ENCODE measurements at regions not wholly inside any gene's neighbourhood (a gene's known extent, or its start where the extent isn't known, plus 50 kb on each side); places are given as distances from the start of the nearest gene placed in this dataset.
"Not testable (repeated sequence)": the region's sequence is repeated elsewhere in the genome, so short reads cannot be mapped to it uniquely, and the experiment has no call there.

- TF ChIP-seq, protein P1, sequence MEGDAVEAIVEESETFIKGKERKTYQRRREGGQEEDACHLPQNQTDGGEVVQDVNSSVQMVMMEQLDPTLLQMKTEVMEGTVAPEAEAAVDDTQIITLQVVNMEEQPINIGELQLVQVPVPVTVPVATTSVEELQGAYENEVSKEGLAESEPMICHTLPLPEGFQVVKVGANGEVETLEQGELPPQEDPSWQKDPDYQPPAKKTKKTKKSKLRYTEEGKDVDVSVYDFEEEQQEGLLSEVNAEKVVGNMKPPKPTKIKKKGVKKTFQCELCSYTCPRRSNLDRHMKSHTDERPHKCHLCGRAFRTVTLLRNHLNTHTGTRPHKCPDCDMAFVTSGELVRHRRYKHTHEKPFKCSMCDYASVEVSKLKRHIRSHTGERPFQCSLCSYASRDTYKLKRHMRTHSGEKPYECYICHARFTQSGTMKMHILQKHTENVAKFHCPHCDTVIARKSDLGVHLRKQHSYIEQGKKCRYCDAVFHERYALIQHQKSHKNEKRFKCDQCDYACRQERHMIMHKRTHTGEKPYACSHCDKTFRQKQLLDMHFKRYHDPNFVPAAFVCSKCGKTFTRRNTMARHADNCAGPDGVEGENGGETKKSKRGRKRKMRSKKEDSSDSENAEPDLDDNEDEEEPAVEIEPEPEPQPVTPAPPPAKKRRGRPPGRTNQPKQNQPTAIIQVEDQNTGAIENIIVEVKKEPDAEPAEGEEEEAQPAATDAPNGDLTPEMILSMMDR (IDR thresholded peaks at IDR 0.05; ENCODE audit: low read depth, low read length) = no peak
Observed at GRCh38 chr3:166877971-166878370, 502.1 kb downstream of the ZBBX start.

DNA sequence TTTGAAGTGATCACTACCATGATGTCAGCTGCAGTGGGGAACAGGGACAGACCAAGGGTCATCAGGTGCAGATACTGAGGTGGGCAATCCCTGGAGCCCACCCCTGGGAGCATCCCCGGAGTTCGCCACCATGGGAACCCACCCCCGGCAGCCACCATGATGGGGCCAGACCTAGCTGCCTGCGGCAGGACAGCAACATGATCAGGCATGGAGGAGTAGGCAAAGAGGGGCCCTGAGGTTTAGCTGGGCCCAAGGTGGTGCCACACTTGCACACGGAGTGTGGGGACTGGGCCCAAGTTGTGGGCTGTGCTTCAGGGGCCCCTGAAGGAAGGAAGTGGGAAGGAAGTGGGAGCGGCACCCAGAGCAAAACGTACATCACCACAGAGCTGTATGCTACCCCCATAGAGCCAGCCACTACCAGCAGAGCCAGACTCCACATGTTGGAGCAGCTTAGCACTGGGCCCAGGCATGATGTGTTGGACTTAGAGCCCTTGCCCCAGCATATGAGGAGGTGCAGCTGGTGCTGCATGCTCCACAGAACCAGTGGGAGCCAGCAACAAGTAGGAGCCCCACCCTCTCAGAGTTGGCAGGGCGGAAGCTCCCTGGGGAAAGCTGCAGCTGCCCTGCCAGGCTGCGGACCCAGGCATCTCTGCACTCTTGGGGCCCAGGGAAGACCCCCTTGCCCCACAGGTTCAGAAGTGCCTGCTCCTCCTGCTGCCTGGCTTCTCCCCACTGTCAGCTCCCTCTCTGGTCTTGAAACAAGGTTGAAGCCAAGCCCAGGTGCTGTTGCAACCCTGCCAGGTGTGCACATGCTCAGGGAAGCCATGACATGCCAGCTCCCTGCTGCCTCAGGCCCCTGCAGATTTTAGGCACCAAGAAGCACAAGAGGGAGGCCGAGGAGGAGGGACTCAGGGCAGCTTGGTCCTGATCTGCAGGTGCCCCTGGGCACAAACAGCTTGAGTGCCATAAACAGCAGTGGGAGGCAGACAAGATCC, 515.3 kb downstream of the ZBBX start:
- no peak overlapping the region for H3K4me3 ChIP-seq (ENCODE audit: low read depth, low read length)
- TF ChIP-seq, protein P1 (IDR thresholded peaks at IDR 0.05; ENCODE audit: low read depth, low read length) = no peak
- no peak for DNase-seq (ENCODE audit: low read depth, low spot score)
- H3K9me3 ChIP-seq (ENCODE audit: control insufficient read depth, insufficient read depth, low read length) = peaks cover 20% of the 10 kb centered on the region
- POLR2A ChIA-PET = no interaction called here
- no peak overlapping the region for H3K27ac ChIP-seq (ENCODE audit: low read depth, low read length)
- CTCF ChIA-PET = no interaction called here
- H3K27me3 ChIP-seq (ENCODE audit: control insufficient read depth, insufficient read depth, low read length) = no peaks in the 10 kb centered on the region

More at GRCh38 chr3:166877971-166878370, 502.1 kb downstream of the ZBBX start:
- CTCF ChIA-PET = no interaction called here
- no peak for DNase-seq (ENCODE audit: low read depth, low spot score)
- Histone ChIP-seq H3K27me3 (ENCODE audit: control insufficient read depth, insufficient read depth, low read length) (no peaks in the 10 kb centered on the region), H3K4me3 (ENCODE audit: low read depth, low read length) (no peak overlapping the region), H3K27ac (ENCODE audit: low read depth, low read length) (no peak overlapping the region), H3K9me3 (ENCODE audit: control insufficient read depth, insufficient read depth, low read length) (peaks cover 2% of the 10 kb centered on the region; the same call in 1 of the 2 replicates)
- POLR2A ChIA-PET = interaction anchor here (0.5 kb wide), 1 partner anchor 902 kb away, joined by 3 read pairs; no protein-coding TSS in a partner anchor

- H3K4me3 ChIP-seq (ENCODE audit: low read depth, low read length) = no peak overlapping the region
Observed at GRCh38 chr3:166860217-166860616, 519.9 kb downstream of the ZBBX start.

DNA sequence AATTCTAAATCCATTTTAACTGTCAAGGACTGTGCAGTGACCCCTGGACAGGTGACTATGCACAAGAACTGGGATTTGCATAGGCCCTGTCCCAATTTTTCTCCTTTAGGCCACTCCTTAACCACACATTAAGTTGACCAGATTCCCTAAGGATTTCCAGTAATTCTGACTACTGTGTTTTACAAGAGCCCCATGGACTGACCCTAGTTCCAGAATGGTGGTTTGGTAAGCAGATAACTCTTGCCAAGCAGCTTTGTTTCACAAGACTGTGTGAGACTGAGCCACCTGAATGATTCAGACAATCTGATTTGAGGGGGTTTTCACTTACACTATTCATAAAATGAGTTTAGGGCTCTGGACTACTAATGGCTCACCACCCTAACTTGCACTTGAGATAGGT, 535.8 kb downstream of the ZBBX start:
- ChIA-PET POLR2A (no interaction called here), CTCF (no interaction called here)
- DNase-seq (ENCODE audit: low read depth, low spot score) = no peak
- TF ChIP-seq, protein P1 (IDR thresholded peaks at IDR 0.05; ENCODE audit: low read depth, low read length) = no peak
- Histone ChIP-seq H3K9me3 (ENCODE audit: control insufficient read depth, insufficient read depth, low read length) (peaks cover 10% of the 10 kb centered on the region), H3K4me3 (ENCODE audit: low read depth, low read length) (no peak overlapping the region), H3K27me3 (ENCODE audit: control insufficient read depth, insufficient read depth, low read length) (no peaks in the 10 kb centered on the region), H3K27ac (ENCODE audit: low read depth, low read length) (no peak overlapping the region)

More at GRCh38 chr3:166860217-166860616, 519.9 kb downstream of the ZBBX start:
- H3K27me3 ChIP-seq (ENCODE audit: control insufficient read depth, insufficient read depth, low read length) = no peaks in the 10 kb centered on the region
- DNase-seq (ENCODE audit: low read depth, low spot score) = no peak
- H3K9me3 ChIP-seq (ENCODE audit: control insufficient read depth, insufficient read depth, low read length) = peaks cover 12% of the 10 kb centered on the region
- POLR2A ChIA-PET = no interaction called here
- TF ChIP-seq, protein P1 (IDR thresholded peaks at IDR 0.05; ENCODE audit: low read depth, low read length) = no peak
- no peak overlapping the region for H3K27ac ChIP-seq (ENCODE audit: low read depth, low read length)
- CTCF ChIA-PET = interaction anchor here (0.6 kb wide), 1 partner anchor 713 kb away, joined by 6 read pairs; no protein-coding TSS in a partner anchor

DNA sequence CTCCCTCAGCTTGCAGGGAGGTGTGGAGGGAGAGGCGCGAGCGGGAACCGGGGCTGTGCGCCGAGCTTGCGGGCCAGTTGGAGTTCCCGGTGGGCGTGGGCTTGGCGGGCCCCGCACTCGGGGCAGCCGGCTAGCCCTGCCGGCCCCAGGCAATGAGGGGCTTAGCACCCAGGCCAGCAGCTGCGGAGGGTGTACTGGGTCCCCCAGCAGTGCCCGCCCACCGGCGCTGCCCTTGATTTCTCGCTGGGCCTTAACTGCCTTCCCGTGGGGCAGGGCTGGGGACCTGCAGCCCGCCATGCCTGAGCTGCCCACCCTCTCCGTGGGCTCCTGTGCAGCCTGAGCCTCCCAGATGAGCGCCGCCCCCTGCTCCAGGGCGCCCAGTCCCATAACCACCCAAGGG, 537.3 kb downstream of the ZBBX start:
- peaks cover 10% of the 10 kb centered on the region for H3K9me3 ChIP-seq (ENCODE audit: control insufficient read depth, insufficient read depth, low read length)
- POLR2A ChIA-PET; H3K27me3 ChIP-seq (ENCODE audit: control insufficient read depth, insufficient read depth, low read length); H3K4me3 ChIP-seq (ENCODE audit: low read depth, low read length); H3K27ac ChIP-seq (ENCODE audit: low read depth, low read length); DNase-seq (ENCODE audit: low read depth, low spot score); CTCF ChIA-PET: not testable (repeated sequence)

Data from AG04450 (cell line).